ENCODE measurements at regions not wholly inside any gene's neighbourhood (a gene's known extent, or its start where the extent isn't known, plus 50 kb on each side); places are given as distances from the start of the nearest gene placed in this dataset.

- DNase-seq (ENCODE audit: low spot score) = no peak
- no TSS peak for BruUV-seq (replicated peaks)
- Histone ChIP-seq H3K9me3 (ENCODE audit: low read depth, low read length, poor library complexity, severe bottlenecking) (no peaks in the 10 kb centered on the region), H3K27ac (ENCODE audit: low read depth, low read length, poor library complexity, severe bottlenecking) (no peak overlapping the region), H3K4me3 (ENCODE audit: low read depth, low read length, poor library complexity, severe bottlenecking) (no peak overlapping the region), H3K4me1 (ENCODE audit: insufficient read depth, low read length, poor library complexity, severe bottlenecking) (peaks cover 3% of the 10 kb centered on the region), H3K36me3 (ENCODE audit: insufficient read depth, low read length, poor library complexity, severe bottlenecking) (no peaks in the 10 kb centered on the region), H3K27me3 (replicated peaks; ENCODE audit: insufficient read depth, low read depth, low read length, poor library complexity) (peaks cover 8% of the 10 kb centered on the region)
- intact Hi-C loops (cut with micrococcal nuclease; ENCODE audit: unreplicated experiment) = no loop called here
- CTCF ChIA-PET = no interaction called here
- no peak for TF ChIP-seq EZH2 (IDR thresholded peaks at IDR 0.05; ENCODE audit: borderline replicate concordance, low read depth, low read length, poor library complexity, severe bottlenecking)
- TF ChIP-seq CTCF (conservative IDR thresholded peaks at IDR 0.05; ENCODE audit: low read depth, low read length) = no peak
- POLR2A ChIA-PET (ENCODE audit: low non-redundant PET) = no interaction called here
Measured at GRCh38 chr2:45180033-45180746, 170.9 kb upstream of the SIX2 start.

GRCh38 chr2:45178854-45179253 is 169.6 kb upstream of the SIX2 start:
- ChIA-PET POLR2A (ENCODE audit: low non-redundant PET) (no interaction called here), CTCF (no interaction called here)
- Histone ChIP-seq H3K27me3 (replicated peaks; ENCODE audit: insufficient read depth, low read depth, low read length, poor library complexity) (peaks cover 10% of the 10 kb centered on the region), H3K4me1 (ENCODE audit: insufficient read depth, low read length, poor library complexity, severe bottlenecking) (peaks cover 3% of the 10 kb centered on the region), H3K9me3 (ENCODE audit: low read depth, low read length, poor library complexity, severe bottlenecking) (no peaks in the 10 kb centered on the region), H3K4me3 (ENCODE audit: low read depth, low read length, poor library complexity, severe bottlenecking) (no peak overlapping the region), H3K27ac (ENCODE audit: low read depth, low read length, poor library complexity, severe bottlenecking) (no peak overlapping the region), H3K36me3 (ENCODE audit: insufficient read depth, low read length, poor library complexity, severe bottlenecking) (no peaks in the 10 kb centered on the region)
- BruUV-seq (replicated peaks) = no TSS peak
- intact Hi-C loops (cut with micrococcal nuclease; ENCODE audit: unreplicated experiment) = no loop called here
- TF ChIP-seq EZH2 (IDR thresholded peaks at IDR 0.05; ENCODE audit: borderline replicate concordance, low read depth, low read length, poor library complexity, severe bottlenecking) (no peak), CTCF (conservative IDR thresholded peaks at IDR 0.05; ENCODE audit: low read depth, low read length) (no peak)
- DNase-seq (ENCODE audit: low spot score) = no peak

GRCh38 chr2:45178359-45178758 is 169.1 kb upstream of the SIX2 start:
- intact Hi-C loops (cut with micrococcal nuclease; ENCODE audit: unreplicated experiment) = no loop called here
- Histone ChIP-seq H3K36me3 (ENCODE audit: insufficient read depth, low read length, poor library complexity, severe bottlenecking) (no peaks in the 10 kb centered on the region), H3K4me3 (ENCODE audit: low read depth, low read length, poor library complexity, severe bottlenecking) (no peak overlapping the region), H3K27me3 (replicated peaks; ENCODE audit: insufficient read depth, low read depth, low read length, poor library complexity) (peaks cover 12% of the 10 kb centered on the region), H3K27ac (ENCODE audit: low read depth, low read length, poor library complexity, severe bottlenecking) (no peak overlapping the region), H3K9me3 (ENCODE audit: low read depth, low read length, poor library complexity, severe bottlenecking) (no peaks in the 10 kb centered on the region), H3K4me1 (ENCODE audit: insufficient read depth, low read length, poor library complexity, severe bottlenecking) (peaks cover 3% of the 10 kb centered on the region)
- CTCF ChIA-PET = no interaction called here
- no peak for TF ChIP-seq CTCF (conservative IDR thresholded peaks at IDR 0.05; ENCODE audit: low read depth, low read length)
- TF ChIP-seq EZH2 (IDR thresholded peaks at IDR 0.05; ENCODE audit: borderline replicate concordance, low read depth, low read length, poor library complexity, severe bottlenecking) = no peak
- BruUV-seq (replicated peaks) = no TSS peak
- DNase-seq (ENCODE audit: low spot score) = no peak
- POLR2A ChIA-PET (ENCODE audit: low non-redundant PET) = no interaction called here

Measured in A673 (cell line).